Endothelial cell (in vitro differentiated cells): ENCODE measurements at regions not wholly inside any gene's neighbourhood (a gene's known extent, or its start where the extent isn't known, plus 50 kb on each side); places are given as distances from the start of the nearest gene placed in this dataset.
"Not testable (repeated sequence)": the region's sequence is repeated elsewhere in the genome, so short reads cannot be mapped to it uniquely, and the experiment has no call there.

Experiments used
- DNase-seq: peaks from one replicate; pipeline ENCODE4 v3.0.0; 2021; ENCODE audit warnings: low spot score
- H3K27ac Mint-ChIP-seq: one replicate; pipeline ENCODE4 v1.8.0; 2021; ENCODE audit warnings: mixed read lengths, inconsistent platforms; ENCODE audit not compliant: unreplicated experiment
- H3K27me3 Mint-ChIP-seq: one replicate; pipeline ENCODE4 v1.8.0; 2021; ENCODE audit warnings: mild to moderate bottlenecking, moderate library complexity, mixed read lengths, inconsistent platforms; ENCODE audit not compliant: unreplicated experiment
- H3K36me3 Mint-ChIP-seq: one replicate; pipeline ENCODE4 v1.8.0; 2021; ENCODE audit warnings: mild to moderate bottlenecking, low read depth, mixed read lengths, inconsistent platforms; ENCODE audit not compliant: unreplicated experiment
- H3K4me1 Mint-ChIP-seq: one replicate; pipeline ENCODE4 v1.8.0; 2021; ENCODE audit warnings: mild to moderate bottlenecking, mixed read lengths, inconsistent platforms; ENCODE audit not compliant: unreplicated experiment
- H3K4me3 Mint-ChIP-seq: one replicate; pipeline ENCODE4 v1.8.0; 2021; ENCODE audit warnings: mild to moderate bottlenecking, mixed read lengths, inconsistent platforms; ENCODE audit not compliant: unreplicated experiment
- H3K9me3 Mint-ChIP-seq: one replicate; pipeline ENCODE4 v1.8.0; 2021; ENCODE audit warnings: mixed read lengths, inconsistent platforms; ENCODE audit not compliant: unreplicated experiment
- TF ChIP-seq, protein P1 (sequence below): fragments of 200-600 bp; sonication (generic); IDR thresholded peaks from one replicate; pipeline ENCODE4 v1.5.0; 2021; ENCODE audit warnings: antibody characterized with exemption; ENCODE audit not compliant: unreplicated experiment

DNA sequence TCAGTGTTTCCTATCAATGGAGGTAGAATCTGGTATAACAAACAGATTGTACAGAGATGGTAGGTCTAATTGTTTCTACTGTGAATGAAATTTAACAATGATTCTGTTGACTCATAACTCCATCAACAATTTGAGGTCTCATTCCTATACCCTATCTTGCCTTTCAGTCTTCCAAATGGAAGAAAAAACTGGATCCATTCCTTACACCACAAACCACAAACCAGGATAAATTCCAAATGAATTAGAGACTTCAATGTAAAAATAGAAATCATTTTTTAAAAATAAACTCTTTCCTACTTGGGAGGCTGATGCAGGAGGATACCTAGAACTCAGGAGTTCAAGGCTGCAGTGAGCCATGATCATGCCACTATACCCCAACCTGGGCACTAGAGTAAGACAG lies 114.4 kb upstream of the WDR44 start:
- peaks cover 1% of the 10 kb centered on the region for H3K27me3 Mint-ChIP-seq
- H3K4me1 Mint-ChIP-seq = peaks cover 5% of the 10 kb centered on the region
- TF ChIP-seq, protein P1, sequence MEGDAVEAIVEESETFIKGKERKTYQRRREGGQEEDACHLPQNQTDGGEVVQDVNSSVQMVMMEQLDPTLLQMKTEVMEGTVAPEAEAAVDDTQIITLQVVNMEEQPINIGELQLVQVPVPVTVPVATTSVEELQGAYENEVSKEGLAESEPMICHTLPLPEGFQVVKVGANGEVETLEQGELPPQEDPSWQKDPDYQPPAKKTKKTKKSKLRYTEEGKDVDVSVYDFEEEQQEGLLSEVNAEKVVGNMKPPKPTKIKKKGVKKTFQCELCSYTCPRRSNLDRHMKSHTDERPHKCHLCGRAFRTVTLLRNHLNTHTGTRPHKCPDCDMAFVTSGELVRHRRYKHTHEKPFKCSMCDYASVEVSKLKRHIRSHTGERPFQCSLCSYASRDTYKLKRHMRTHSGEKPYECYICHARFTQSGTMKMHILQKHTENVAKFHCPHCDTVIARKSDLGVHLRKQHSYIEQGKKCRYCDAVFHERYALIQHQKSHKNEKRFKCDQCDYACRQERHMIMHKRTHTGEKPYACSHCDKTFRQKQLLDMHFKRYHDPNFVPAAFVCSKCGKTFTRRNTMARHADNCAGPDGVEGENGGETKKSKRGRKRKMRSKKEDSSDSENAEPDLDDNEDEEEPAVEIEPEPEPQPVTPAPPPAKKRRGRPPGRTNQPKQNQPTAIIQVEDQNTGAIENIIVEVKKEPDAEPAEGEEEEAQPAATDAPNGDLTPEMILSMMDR = no peak
- H3K9me3 Mint-ChIP-seq = no peaks in the 10 kb centered on the region
- H3K36me3 Mint-ChIP-seq = no peaks in the 10 kb centered on the region
- H3K27ac Mint-ChIP-seq = no peak overlapping the region
- H3K4me3 Mint-ChIP-seq = no peak overlapping the region
- no peak for DNase-seq

DNA sequence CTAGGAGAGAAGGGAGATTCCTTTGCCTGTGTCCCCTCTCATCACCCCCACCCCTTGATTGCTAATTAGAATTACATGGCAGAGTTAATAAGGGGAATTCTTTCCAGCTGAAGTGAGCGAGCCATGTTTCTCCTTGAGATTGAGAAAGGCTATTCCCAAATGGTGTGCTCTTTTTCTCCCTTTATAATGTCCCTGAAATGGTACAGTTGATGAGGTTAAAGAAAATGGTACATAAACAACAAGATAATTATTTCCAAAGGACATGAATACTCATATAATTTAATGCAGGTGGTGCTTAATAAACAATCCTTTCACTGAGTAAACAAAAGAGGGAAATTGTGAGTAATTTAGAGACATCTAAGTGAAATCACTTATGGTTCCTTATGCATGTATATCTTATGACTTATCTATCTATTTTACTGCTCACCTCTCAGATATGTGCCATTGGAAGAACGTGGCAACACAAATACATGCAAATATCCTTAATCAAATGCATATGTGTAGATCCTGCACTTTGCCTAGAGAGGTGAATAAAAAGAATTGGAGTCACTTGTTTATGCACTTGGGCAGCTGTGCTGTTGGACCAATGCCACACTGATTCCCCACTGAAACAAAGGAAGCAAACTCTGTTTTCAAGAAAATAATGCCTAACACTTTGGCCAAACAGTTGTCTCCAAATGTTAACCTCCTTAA lies 106.6 kb upstream of the WDR44 start:
- Mint-ChIP-seq H3K36me3 (peaks cover 8% of the 10 kb centered on the region), H3K4me3 (no peak overlapping the region), H3K27ac (no peak overlapping the region), H3K27me3 (peaks cover 1% of the 10 kb centered on the region), H3K9me3 (peaks cover 13% of the 10 kb centered on the region), H3K4me1 (no peaks in the 10 kb centered on the region)
- DNase-seq = no peak
- TF ChIP-seq, protein P1 = no peak

DNA sequence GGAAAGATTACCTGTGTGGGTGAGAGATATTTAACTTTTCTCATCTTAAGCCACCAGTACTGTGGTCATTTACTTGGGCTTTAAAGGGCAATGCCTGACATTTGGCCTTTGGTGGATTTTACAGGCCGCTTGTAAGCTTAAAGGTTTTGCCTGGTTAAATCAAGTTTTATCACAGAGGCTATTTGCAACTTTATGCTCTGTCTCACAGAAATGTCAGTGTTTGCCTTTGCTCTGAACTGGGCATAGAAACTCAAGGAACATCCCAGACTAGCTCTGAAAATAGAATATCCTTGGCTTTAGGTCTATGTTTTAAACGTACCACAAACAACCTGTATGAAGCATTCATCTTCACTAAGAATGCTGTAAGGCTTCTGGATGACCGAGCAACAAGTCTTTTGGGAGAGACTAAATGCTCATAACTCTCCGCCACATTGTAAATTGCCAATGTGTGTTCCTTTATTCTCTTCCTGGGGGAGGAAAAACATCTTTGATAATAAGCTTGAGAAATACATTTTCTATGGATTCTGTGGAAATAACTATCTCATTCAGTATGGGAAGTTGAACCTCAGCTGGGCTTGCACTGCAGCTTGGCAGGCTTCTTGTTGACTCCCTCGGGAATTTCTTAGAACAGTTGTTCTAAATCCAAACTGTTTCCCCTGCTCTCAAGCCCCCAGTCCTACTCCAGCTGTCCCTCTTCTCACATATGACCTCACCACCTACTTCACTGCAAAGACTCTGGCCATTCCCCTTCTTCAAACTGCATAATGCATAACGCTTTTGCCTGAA lies 105.8 kb upstream of the WDR44 start:
- Mint-ChIP-seq H3K9me3 (peaks cover 13% of the 10 kb centered on the region), H3K4me3 (no peak overlapping the region), H3K4me1 (no peaks in the 10 kb centered on the region), H3K27ac (no peak overlapping the region), H3K36me3 (peaks cover 8% of the 10 kb centered on the region), H3K27me3 (peaks cover 1% of the 10 kb centered on the region)
- DNase-seq = no peak
- TF ChIP-seq, protein P1 = no peak

DNA sequence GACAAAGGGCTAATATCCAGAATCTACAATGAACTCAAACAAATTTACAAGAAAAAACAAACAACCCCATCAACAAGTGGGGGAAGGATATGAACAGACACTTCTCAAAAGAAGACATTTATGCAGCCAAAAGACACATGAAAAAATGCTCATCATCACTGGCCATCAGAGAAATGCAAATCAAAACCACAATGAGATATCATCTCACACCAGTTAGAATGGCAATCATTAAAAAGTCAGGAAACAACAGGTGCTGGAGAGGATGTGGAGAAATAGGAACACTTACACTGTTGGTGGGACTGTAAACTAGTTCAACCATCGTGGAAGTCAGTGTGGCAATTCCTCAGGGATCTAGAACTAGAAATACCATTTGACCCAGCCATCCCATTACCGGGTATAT lies 98.9 kb upstream of the WDR44 start:
- not testable (repeated sequence) for H3K4me3 Mint-ChIP-seq, H3K4me1 Mint-ChIP-seq, H3K36me3 Mint-ChIP-seq, H3K27ac Mint-ChIP-seq, DNase-seq, H3K9me3 Mint-ChIP-seq, H3K27me3 Mint-ChIP-seq

DNA sequence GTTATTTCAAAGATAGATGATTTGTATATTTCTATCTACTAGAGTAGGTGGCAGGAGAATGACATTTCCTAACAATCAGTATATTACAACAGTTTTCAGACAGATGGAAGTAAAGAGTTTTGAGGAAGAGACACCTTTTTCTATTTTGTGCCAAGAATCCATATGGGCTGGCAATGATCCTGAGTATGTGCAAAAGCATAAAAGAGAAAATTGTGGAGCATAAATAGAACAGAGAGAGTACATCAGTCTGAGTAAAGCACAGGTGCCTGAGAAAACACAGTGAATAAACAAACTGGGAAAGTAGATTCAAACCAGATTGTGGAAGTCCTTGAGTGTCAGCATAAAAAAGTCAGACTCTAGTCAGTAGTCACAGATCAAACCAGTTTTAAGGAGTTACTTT lies 96.8 kb upstream of the WDR44 start:
- H3K9me3 Mint-ChIP-seq = no peaks in the 10 kb centered on the region
- no peak for DNase-seq
- no peaks in the 10 kb centered on the region for H3K27me3 Mint-ChIP-seq
- H3K4me3 Mint-ChIP-seq = no peak overlapping the region
- no peaks in the 10 kb centered on the region for H3K4me1 Mint-ChIP-seq
- no peaks in the 10 kb centered on the region for H3K36me3 Mint-ChIP-seq
- no peak overlapping the region for H3K27ac Mint-ChIP-seq
- TF ChIP-seq, protein P1 = no peak
